ENCODE measurements at regions not wholly inside any gene's neighbourhood (a gene's known extent, or its start where the extent isn't known, plus 50 kb on each side); places are given as distances from the start of the nearest gene placed in this dataset.

DNA sequence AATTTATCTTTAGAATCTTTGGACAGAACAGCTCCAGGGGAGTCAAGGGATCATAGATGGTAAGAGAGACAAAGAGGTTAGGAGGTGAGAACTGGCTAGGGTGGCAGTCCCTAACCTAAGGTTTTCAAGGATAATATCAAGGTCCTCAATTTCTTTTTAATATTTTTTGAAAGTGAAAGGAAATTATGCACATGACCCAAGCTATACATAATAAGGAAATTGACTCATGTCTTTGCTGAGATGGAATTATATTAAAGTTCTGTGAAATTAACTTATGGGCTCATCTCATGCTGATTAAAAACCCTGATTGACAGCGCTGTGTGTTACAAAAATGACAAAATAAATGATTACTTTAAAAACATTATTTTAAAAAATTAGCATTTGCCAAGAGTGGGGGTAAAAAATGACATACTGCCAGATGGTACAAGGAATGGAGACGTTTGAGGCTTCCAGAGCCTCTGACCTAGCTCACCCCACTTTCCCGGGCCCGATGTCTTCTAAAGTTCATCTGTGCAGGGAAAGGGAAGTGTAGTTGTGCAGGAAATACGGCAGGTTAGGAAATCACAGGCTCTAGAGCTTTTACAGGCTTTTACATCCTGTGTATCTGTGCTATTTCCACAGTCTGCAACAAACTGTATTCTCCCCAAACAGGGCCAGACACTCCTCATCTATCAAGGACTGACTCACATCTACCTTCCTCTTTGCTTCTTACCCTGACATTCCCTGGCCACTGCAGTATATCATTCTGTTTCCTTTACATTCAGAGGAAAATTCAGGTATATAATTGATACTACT lies 185.6 kb upstream of the PRSS58 start:
- DNase-seq, result no peak
- 30 to 44% (median 34%) methylated on average over 5 of the region's 5 CpGs for WGBS, 4 donors
- Histone ChIP-seq H3K4me3 (no peak overlapping the region), H3K36me3 (replicated peaks in 1 of 2) (no peaks in the 10 kb centered on the region), H3K27ac (no peak overlapping the region), H3K27me3 (no peaks in the 10 kb centered on the region), H3K4me1 (replicated peaks in 1 of 2) (no peaks in the 10 kb centered on the region), H3K9me3 (replicated peaks in 1 of 3) (no peaks in the 10 kb centered on the region)
- intact Hi-C loops (cut with DNase I), result no loop called here
- TF ChIP-seq POLR2A (IDR thresholded peaks at IDR 0.05), result no peak
- TF ChIP-seq, protein P1, sequence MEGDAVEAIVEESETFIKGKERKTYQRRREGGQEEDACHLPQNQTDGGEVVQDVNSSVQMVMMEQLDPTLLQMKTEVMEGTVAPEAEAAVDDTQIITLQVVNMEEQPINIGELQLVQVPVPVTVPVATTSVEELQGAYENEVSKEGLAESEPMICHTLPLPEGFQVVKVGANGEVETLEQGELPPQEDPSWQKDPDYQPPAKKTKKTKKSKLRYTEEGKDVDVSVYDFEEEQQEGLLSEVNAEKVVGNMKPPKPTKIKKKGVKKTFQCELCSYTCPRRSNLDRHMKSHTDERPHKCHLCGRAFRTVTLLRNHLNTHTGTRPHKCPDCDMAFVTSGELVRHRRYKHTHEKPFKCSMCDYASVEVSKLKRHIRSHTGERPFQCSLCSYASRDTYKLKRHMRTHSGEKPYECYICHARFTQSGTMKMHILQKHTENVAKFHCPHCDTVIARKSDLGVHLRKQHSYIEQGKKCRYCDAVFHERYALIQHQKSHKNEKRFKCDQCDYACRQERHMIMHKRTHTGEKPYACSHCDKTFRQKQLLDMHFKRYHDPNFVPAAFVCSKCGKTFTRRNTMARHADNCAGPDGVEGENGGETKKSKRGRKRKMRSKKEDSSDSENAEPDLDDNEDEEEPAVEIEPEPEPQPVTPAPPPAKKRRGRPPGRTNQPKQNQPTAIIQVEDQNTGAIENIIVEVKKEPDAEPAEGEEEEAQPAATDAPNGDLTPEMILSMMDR (IDR thresholded peaks at IDR 0.05), result no peak

DNA sequence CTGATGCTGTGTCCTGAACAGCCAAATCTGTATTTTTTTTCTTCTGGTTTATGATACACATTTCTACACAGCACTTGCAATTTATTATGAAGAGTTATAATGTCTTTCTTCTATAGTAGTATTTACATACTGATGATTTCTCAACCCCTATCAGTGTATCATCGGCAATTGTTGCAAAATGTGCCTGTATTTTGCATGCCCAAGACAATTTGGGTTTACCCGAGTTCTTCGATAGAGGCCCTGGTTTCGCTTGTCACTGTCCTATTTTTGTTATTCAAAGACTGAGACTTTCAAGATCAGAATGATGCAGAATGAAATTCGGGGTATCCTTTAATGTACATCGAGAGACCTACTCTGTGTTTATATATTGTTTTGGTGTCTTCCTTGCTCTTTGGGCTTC lies 184.5 kb upstream of the PRSS58 start:
- no peak overlapping the region for H3K4me3 ChIP-seq
- intact Hi-C loops (cut with DNase I), result no loop called here
- no peaks in the 10 kb centered on the region for H3K9me3 ChIP-seq (replicated peaks in 1 of 3)
- TF ChIP-seq, protein P1 (IDR thresholded peaks at IDR 0.05), result no peak
- TF ChIP-seq POLR2A (IDR thresholded peaks at IDR 0.05), result no peak
- no peaks in the 10 kb centered on the region for H3K36me3 ChIP-seq (replicated peaks in 1 of 2)
- no peak for DNase-seq
- H3K4me1 ChIP-seq (replicated peaks in 1 of 2), result no peaks in the 10 kb centered on the region
- H3K27ac ChIP-seq, result no peak overlapping the region
- 72 to 83% (median 80%) methylated on average over 6 of the region's 6 CpGs for WGBS, 4 donors
- H3K27me3 ChIP-seq, result no peaks in the 10 kb centered on the region

DNA sequence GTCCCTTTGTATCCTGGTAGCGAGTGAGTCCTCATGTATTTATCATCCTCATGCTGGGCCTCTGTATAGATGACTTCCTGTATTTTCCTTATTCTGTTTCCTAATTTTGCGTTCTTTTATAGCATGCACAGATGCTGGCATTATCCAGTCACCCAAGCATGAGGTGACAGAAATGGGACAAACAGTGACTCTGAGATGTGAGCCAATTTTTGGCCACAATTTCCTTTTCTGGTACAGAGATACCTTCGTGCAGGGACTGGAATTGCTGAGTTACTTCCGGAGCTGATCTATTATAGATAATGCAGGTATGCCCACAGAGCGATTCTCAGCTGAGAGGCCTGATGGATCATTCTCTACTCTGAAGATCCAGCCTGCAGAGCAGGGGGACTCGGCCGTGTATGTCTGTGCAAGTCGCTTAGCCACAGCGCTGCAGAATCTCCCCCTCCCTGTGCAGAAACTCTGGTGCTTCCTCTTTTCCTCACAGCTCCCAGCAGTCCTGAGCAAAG lies 183.1 kb upstream of the PRSS58 start:
- Histone ChIP-seq H3K4me3 (no peak overlapping the region), H3K4me1 (replicated peaks in 1 of 2) (no peaks in the 10 kb centered on the region), H3K36me3 (replicated peaks in 1 of 2) (no peaks in the 10 kb centered on the region), H3K27ac (no peak overlapping the region), H3K9me3 (replicated peaks in 1 of 3) (no peaks in the 10 kb centered on the region), H3K27me3 (no peaks in the 10 kb centered on the region)
- WGBS, 4 donors, result 49 to 61% (median 55%) methylated on average over 8 to 9 of the region's 9 CpGs
- TF ChIP-seq POLR2A (IDR thresholded peaks at IDR 0.05), result no peak
- TF ChIP-seq, protein P1 (IDR thresholded peaks at IDR 0.05), result no peak
- intact Hi-C loops (cut with DNase I), result no loop called here
- DNase-seq, result no peak

DNA sequence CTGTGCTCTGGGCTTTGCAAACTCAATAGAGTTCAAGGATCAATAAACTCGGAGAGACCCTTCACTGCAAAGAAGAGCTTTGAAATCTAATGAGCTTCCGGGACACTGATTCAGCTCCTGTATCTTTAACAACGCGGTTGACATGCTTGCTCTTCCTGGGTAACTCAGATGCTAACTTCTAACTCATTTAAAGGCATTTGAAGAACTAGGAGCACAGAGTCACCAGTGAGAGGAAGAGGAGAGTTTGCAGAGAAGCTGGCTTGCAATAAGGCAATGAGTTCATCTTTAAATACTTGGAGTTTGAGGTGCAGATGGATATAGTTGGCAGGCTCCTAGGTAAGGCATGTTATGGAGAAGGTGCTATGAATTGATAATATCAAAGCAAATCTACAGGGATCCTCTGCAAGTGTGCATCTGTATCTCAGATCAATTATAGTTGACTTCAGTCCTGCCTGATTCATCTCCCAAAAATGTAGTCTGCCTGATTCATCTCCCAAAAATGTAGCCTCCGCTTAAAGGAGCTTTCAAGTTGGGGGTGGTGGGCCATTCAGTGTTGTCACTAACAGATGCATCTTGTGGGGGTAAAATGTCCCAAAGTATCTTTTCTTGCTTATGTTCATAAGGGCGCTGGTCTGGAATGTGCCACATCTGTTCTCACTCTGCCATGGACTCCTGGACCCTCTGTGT lies 182.5 kb upstream of the PRSS58 start:
- no peaks in the 10 kb centered on the region for H3K4me1 ChIP-seq (replicated peaks in 1 of 2)
- H3K36me3 ChIP-seq (replicated peaks in 1 of 2), result no peaks in the 10 kb centered on the region
- intact Hi-C loops (cut with DNase I), result no loop called here
- TF ChIP-seq, protein P1 (IDR thresholded peaks at IDR 0.05), result no peak
- TF ChIP-seq POLR2A (IDR thresholded peaks at IDR 0.05), result no peak
- no peak overlapping the region for H3K4me3 ChIP-seq
- WGBS, 4 donors, result 63 to 75% (median 66%) methylated on average over 6 of the region's 6 CpGs
- no peak for DNase-seq
- H3K9me3 ChIP-seq (replicated peaks in 1 of 3), result no peaks in the 10 kb centered on the region
- H3K27me3 ChIP-seq, result no peaks in the 10 kb centered on the region
- no peak overlapping the region for H3K27ac ChIP-seq
